GM21529 (cell line): ENCODE measurements at regions not wholly inside any gene's neighbourhood (a gene's known extent, or its start where the extent isn't known, plus 50 kb on each side); places are given as distances from the start of the nearest gene placed in this dataset.
A peak's percentile ranks its signal among the peaks of the same experiment; 100 is the strongest.

Experiments used
- ATAC-seq: cut with Tn5 transposase; IDR thresholded peaks from one replicate; pipeline ENCODE4 v1.9.1; 2021; ENCODE audit not compliant: unreplicated experiment

DNA sequence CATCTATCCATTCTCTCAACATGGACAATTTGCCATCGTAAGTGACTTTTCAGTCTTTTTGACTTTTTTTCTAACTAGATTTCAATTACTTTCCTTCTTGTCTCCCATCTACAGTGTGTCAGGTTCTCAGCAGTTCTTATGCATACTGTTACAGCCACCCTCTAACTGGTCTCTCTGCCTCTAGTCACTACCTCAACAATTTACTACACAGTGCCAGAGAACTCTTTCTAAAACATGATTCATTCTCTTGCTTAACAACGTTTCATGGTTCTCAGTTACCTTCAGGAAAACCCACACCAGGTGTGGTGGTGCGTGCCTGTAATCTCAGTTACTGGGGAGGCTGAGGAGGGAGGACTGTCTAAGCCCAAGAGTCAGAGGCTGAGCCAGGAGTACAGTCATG is 95.4 kb downstream of the DIPK2A start:
- ATAC-seq: no peak

DNA sequence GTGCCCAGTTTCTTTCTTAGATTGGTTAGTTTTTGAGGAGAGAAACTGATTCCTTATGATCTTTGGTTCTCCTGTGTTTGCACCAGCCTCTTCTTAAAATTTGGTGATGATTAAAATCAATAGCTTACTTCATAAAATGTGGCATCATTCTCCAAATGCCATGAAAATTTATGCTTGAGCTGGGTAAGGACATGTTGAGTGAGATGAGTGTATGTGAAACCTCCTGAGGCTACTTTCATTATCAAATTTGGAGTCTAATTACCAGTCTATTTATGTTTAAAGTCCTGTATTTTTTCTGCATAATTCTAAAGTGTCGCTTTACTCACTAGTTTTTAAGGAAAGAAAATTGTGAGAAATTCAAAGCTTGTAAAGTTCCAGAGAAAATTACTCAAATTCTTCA is 102.1 kb downstream of the DIPK2A start:
- no peak for ATAC-seq

DNA sequence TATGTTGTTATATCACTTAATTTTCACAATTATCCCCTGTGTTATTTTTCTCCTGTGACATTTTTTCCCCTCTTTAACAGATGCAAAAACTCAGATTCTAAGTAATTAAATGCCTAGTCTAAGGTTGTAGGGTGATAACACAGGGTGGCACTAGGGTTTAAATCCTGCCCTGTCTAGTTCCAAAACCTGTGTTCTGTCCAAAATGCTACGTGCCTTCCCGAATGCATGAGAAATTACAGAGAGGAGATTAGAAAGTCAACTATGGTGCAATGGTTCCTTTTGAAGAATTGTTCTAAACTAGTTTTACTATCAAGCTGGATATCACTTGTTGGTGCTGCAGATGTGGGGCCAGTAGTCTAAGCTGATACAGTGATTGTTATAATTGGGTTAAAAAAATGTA is 108.0 kb downstream of the DIPK2A start:
- no peak for ATAC-seq

DNA sequence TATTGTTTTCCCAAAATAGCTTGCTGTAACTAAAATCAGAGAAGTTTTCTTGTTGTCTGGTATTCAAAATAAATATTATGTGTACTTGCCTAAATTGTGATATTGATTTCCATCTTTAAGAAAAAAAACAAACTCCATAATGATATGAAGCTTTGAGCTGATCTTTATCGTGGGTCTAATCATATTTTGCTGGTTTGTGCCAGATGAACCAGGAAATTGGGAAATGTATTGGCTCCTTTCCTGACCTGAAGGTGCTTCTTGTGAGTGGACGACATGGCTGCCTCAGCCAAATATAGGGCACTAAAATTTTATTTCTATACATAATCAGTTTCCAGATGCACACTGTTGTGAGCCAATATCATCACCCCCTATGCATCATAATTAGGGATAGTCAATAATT is 113.3 kb downstream of the DIPK2A start:
- ATAC-seq: no peak

DNA sequence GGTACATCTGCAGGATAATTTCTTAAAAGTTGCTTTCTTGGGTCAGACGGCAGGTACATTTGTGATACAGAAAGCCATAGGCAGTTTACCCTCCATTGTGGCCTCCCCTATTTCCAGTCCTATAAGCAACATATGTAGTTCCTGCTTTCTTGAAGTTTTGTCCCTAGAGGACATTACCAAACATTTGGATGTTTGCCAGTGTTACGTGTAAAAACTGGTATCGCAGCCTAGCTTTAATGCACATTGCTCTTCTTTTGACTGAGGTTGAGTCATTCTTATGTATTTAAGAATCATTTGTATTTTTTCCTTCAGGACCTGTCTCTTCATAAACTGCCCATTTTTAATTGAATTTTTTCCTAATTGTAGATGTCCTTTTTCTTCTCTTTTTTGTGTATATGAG is 114.3 kb downstream of the DIPK2A start:
- ATAC-seq: no peak

DNA sequence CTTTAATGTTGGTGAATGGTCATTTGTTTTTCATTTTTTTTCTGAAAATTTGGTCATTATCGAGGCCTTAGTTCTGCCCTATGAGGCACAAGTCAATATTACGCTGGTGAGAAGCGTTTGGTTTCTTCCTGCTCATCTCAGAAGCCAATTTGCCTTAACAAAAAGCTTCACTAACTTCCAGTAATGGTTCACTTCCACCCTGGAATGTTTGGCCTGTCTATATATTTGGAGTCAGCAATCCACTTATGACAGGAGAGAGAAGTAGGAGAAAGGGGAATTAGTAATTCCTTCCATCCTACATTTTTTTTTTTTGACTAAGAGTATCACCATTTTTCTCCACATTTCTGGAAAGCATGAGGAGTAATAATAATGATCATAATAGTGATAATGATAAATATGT is 124.4 kb downstream of the DIPK2A start:
- ATAC-seq: no peak

DNA sequence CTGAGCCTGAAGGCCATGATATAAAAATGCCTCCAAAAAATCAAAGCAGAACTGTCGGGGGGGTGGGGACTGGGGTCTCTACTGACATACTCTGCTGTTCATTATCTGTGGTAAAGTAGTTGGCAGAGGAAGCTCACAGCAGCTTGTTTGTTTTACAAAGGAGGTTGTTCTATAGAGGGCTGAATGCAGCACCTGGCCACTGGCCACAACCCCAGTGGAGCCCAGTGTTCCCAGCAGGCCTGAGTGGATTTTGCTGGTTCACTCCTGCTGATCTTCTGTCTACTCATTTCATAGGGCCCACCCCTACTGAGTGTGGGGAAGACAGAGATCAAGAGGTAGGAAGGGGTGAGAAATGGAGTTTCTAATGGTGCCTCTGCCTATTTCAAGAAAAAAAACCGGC is 125.5 kb downstream of the DIPK2A start:
- ATAC-seq: no peak

DNA sequence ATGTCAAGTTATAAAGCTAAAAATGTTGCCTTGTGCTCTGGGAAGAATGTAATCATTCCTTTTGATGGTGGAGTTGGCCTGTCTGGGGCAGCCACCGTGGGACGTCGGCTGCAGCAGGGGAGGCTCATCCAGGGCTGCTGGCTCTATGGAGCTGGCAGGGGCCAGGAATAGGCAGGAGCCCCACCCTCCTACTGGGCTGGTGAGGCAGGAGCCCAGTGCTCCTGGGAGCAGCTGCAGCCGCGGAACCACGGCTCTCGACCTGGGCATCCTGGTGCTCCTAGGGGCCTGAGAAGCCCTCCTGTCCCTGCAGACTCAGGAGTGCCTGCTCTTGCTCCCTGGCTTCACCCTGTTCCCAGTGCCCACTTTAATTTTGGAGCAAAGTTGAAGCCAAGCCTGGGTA is 127.1 kb downstream of the DIPK2A start:
- ATAC-seq: no peak

DNA sequence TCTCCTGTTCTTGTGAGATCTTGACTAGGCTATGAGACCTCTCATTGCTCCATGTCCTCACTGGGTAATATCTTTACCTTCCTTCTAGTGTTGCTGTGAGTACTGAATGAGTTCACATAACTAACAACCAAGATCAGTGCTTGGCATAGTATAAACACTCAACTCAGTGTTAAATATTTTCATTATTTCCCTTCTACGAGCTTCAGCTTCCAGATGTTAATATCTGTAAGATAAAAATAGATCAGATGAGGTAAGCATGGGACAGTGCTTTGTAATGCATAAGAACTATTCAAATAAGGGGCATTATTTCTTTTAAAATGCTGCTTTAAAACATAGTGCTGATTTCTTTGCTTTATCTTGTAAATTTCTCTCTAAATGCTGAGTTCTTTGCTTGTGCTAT is 130.8 kb downstream of the DIPK2A start:
- ATAC-seq: no peak

DNA sequence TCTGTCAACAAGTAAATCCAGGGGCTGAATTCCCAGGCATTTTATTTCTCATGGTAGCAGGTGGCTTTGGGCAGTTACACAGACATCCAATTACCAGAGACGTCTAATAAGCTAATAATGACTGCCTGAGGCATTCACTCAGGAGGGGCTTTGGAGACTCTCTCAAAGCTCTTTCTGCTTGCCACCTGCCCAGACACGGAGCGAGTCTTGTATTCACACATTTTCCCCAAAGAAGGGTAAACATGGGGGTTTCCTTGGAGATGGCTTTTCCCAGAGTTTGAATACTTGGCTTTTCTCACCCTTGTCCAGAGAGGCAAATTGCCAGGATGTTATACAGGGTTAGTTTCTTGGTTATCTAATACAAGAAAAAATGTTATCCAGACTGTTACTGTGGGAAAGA is 132.6 kb downstream of the DIPK2A start:
- ATAC-seq: no peak

DNA sequence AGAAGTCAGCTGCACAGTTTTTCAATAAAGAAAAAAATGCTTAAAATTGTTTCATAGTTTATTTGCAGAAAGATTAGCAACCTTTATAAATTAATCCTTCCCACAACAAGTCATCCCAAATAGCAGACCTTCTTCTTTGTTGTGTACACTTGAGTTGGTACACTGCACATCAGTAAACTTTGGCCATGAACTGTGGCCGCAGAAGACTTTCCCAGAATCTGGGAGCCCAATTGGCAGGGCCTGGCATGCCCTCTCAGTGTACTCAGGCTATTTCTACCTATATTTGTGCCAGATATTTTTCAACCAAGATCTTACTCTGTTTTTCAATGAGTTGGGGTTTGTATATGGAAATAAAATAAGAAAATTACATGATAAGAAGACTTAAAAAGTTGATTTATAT is 133.1 kb downstream of the DIPK2A start:
- ATAC-seq: no peak

DNA sequence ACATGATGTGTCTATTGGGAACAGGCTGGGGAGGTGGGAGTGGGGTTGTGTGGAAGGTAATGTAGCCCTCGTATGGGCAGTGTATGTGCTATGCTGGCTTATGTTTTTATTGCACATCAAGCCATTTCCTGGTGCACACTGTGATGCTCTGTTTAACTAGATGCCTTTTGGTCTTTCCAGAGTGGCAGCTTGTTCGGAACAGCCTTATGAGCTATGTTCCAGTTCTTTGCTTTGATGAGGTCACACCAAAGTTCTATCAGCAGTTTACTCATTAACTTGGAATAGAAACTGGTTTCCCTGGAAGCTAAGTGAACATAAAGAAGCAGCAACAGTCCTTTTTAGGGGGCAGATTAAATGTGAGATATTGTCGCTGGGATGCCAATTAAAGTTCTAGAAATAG is 133.9 kb downstream of the DIPK2A start:
- no peak for ATAC-seq

DNA sequence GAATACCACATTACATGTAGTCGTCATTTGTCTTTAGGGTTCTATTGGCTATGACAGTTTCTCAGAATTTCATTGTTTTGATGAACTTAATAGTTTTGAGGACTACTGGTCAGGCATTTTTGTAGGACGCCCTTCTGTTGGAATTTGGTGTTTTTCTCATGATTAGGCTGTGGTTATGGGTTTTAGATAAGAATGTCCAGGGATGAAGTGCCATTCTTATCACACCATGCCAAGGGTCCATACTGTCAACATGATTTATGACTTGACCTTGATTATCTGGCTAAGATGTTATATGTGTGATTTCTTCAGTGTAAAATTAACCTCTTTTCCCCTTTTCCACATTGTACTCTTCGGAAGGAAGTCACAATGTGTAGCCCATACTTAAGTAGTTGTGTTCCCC is 135.3 kb downstream of the DIPK2A start:
- ATAC-seq: no peak

DNA sequence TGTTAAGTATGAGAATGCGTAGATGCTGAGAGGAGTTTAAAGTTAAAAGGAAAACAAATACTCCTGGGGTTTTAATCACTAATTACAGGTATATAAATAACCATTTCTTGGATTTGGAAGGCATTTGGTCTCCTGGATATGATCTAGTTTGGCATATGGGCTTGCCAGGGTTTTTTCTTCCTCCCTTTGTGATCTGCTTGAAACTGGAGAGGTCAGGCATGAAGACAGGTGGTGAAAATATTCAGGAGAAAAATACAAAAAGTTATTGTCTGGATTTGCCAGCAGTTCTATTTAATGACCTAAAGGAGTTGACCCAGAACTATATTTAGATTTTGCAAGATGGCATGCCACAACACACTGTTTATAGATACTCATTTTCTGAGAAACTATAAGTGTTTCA is 136.3 kb downstream of the DIPK2A start:
- no peak for ATAC-seq

DNA sequence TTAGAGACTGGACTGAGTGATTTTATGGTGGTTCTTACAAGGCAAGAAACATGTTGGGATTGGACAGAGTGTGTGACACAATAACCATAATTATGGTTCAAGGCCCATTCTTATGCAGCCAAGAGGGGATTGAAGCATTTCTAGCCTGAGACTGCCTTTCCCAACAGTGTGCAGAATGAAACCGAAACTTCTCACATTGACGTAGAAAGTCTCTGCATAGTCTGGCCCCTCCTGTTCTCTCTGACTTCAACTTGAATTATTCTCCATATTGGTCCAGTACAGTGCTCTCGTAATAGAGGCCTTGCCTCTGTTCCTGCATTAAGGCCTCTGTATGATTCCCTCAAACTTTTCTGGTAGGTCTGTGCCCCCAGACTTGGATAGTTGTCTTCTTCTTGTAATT is 138.3 kb downstream of the DIPK2A start:
- ATAC-seq: peak; percentile 93

DNA sequence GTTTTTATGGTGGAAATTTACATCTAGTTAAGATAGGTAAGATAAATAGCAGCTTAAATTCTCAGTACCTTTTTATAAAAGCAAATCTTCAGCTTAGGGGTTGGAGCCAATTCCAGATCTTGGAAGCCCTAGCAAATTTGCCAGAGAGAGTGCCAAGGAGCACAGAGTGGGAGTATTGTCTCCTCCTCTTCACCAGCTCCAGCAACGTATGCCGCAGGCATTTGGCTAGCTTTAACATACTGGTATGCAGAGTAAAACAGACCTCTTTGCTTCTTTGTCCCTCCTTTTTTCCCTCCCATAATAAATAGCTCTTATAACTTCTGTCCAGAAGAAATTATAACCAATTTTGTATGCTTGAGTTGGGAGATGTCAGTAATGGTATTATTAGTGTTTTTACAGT is 140.4 kb downstream of the DIPK2A start:
- no peak for ATAC-seq

DNA sequence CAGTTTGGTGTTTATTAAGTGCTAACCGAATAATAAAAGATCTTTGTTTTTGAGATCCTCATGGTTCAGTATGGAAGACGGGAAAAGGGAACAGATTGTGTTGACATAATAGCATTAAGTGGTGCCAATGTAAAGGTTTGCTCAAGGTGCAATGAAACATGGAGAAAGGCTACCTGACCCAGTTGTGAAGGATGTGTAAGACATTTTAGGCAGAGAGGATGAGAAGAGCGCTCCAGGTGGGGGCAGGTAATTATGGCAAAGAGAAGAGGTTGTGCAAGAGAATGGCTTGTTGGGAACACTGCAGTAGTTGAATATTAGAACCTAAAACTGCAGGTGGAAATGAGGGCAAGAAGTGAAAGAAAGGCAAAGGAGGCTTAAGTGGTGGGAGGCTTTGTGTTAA is 140.8 kb downstream of the DIPK2A start:
- no peak for ATAC-seq

DNA sequence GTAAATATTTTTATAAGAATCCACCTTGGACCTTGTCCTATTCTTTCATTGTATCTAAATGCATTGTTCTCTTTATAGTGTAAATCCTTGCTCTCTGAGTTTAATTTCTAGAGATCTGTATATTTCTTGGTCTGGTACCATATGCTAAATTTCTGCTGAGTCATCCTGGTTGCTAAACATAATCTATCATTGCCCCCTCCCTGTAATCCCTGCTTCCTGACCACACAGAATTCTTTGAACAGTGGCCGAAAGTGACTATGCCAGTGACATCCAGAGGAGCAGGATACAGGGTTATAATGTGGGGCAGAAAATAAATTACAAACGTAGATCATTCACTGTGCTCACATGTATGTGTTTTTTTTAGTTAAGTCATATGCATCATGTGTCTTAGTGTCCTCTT is 143.1 kb downstream of the DIPK2A start:
- no peak for ATAC-seq

DNA sequence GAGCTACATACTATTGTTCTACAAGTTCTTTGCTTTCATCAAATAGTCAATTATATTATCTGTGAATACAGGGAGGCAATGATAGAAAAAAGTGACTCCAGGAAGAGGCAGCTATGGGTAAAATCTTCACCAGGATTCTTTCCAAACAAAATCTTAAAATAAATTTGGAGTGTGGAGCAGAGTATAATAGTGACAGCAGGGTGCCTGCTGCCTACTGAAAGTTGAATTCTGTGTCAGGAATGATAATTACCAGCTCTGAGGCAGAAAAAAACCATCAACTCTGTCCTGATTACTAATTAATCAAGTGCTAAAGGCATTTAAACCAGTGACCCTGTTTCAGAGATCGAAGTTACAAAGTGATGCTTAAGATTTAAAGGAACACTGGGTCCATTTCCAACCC is 148.0 kb downstream of the DIPK2A start:
- ATAC-seq: no peak

DNA sequence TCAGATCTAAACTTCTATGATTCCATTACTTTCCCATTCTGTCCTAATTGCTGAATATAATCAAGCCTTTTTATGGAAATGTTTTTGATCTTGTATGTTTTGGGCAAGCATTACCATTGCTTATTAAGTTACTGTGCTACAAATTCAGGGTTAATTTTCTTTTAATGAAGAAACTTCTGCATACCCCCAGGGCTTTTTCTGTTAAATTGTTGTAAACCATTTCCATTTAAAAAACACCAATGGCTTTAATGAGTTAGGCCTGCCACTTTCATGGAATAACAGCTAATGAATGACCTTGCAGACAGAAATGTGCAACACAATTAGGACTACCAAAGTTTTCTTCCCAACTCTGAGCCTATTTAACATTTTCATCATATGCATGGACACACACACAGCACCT is 150.0 kb downstream of the DIPK2A start:
- ATAC-seq: no peak

DNA sequence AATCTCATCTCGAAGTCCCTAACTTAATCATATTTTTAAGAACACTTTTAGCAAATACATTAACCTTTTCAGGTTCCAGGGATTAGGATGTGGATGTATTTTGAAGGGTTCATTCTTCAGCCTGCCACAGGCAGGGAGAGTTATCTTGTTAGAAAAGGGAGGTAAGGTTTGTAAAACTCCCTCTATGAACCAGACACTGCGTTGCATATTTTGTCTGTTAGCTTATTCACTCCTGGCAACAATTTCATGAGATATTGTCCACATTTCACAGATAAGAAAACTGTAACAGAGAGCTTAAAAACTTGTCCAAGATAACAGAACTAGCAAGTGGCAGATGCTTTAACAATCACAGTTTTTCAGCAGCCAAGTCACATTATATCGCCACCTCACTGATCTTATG is 155.4 kb downstream of the DIPK2A start:
- ATAC-seq: no peak

DNA sequence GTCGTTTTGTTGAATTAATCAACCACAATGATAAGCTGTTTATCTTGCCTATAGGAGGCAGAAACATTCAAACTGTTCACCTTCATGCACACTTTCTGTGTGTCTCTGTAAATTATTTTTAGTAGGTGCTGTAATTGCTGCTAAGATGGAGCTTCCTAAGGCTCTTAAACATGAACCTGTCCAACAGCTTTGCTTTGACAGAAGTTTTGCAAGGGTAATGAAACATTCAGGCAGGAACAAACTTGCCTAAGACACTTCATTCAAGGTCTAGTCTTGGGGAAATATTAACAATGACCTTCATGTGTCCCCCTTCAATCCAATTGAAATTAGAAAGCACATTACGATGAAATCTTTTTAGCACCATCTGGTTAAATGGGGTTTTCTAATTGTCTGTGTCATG is 156.1 kb downstream of the DIPK2A start:
- ATAC-seq: no peak

DNA sequence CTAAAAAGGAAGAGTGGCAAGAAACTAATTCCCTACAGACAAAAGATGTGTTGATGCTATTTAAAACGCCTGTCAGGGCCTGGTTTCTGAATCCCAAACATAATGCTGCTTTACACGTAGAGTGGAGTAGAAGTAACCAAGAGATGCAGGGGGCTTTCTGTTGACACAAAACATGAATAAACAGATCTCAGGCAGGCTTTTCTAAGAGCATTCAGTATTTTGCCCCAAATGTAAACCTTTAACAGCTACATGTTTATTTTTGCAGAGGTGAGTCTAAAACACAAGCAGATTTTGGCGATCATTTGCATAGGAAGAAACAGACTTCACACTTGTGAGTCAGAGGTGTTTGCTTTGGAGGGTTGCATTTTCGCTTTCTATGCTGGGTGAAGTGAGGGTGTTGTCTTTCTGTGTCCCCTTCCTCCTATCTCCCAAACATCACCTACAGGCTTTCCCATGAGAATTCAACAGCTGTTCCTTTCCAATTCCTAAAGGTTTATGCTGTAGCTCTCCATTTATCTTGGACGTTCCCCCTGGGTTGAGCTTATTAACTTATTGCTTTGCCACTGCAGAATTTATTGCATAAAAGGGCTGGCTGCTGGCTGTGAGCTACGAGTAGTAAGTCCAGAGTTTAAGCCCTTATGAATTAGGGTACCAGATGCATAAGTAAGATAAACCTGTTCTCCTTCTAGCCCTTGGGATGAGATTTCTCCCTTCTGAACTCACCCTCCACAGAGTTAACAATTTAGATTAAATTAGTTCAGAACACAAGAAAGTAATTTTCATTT is 156.7 kb downstream of the DIPK2A start:
- ATAC-seq: peak; percentile 98
